H9 (cell line): ENCODE measurements at regions not wholly inside any gene's neighbourhood (a gene's known extent, or its start where the extent isn't known, plus 50 kb on each side); places are given as distances from the start of the nearest gene placed in this dataset.

Source experiments
- DNase-seq: peaks from one replicate; pipeline ENCODE4 v3.0.0-alpha.2; 2017
- H2AFZ ChIP-seq: one replicate; pipeline ENCODE4 v1.6.1; 2013; ENCODE audit warnings: mild to moderate bottlenecking, low read length, control low read depth, moderate library complexity
- H2AK5ac ChIP-seq: 2 replicates; pipeline ENCODE4 v1.6.1; 2013; ENCODE audit warnings: low read length, control low read depth, mixed read lengths; ENCODE audit not compliant: insufficient read length
- H2BK120ac ChIP-seq: one replicate; pipeline ENCODE4 v1.6.1; 2013; ENCODE audit warnings: low read depth, mild to moderate bottlenecking, low read length, control low read depth, inconsistent platforms; ENCODE audit not compliant: poor library complexity, severe bottlenecking
- H2BK12ac ChIP-seq: 2 replicates; pipeline ENCODE4 v1.6.1; 2013; ENCODE audit warnings: low read length, control low read depth, mixed read lengths, low read depth; ENCODE audit not compliant: insufficient read length
- H2BK15ac ChIP-seq: 2 replicates; pipeline ENCODE4 v1.6.1; 2013; ENCODE audit warnings: low read depth, low read length, control low read depth
- H2BK20ac ChIP-seq: one replicate; pipeline ENCODE4 v1.6.1; 2013; ENCODE audit warnings: low read depth, mild to moderate bottlenecking, low read length, control low read depth, inconsistent platforms; ENCODE audit not compliant: poor library complexity, severe bottlenecking
- H2BK5ac ChIP-seq: 2 replicates; pipeline ENCODE4 v1.6.1; 2013; ENCODE audit warnings: low read length, control low read depth, mixed read lengths; ENCODE audit not compliant: insufficient read length
- H3K14ac ChIP-seq: 2 replicates; pipeline ENCODE4 v1.6.1; 2013; ENCODE audit warnings: low read length, control low read depth; ENCODE audit not compliant: insufficient read depth
- H3K18ac ChIP-seq: 2 replicates; pipeline ENCODE4 v1.6.1; 2013; ENCODE audit warnings: low read depth, mild to moderate bottlenecking, mixed read lengths, low read length, control low read depth; ENCODE audit not compliant: insufficient read length
- H3K23ac ChIP-seq: 2 replicates; pipeline ENCODE4 v1.6.1; 2013; ENCODE audit warnings: low read length, control low read depth, mixed read lengths, low read depth; ENCODE audit not compliant: insufficient read length
- H3K23me2 ChIP-seq: 2 replicates; pipeline ENCODE4 v1.6.1; 2013; ENCODE audit warnings: low read depth, mild to moderate bottlenecking, mixed read lengths, low read length, control low read depth; ENCODE audit not compliant: insufficient read length, poor library complexity, severe bottlenecking
- H3K27ac ChIP-seq: 2 replicates; pipeline ENCODE4 v1.5.1; 2013; ENCODE audit warnings: low read length, control low read depth, mixed read lengths, low read depth; ENCODE audit not compliant: insufficient read length
- H3K27me3 ChIP-seq: 2 replicates; pipeline ENCODE4 v1.6.1; 2013; ENCODE audit warnings: low read length, control low read depth, inconsistent platforms; ENCODE audit not compliant: insufficient read depth
- H3K4ac ChIP-seq: 2 replicates; pipeline ENCODE4 v1.6.1; 2013; ENCODE audit warnings: low read depth, mild to moderate bottlenecking, control low read depth, inconsistent platforms, low read length, moderate library complexity
- H3K4me1 ChIP-seq: 2 replicates; pipeline ENCODE4 v1.6.1; 2013; ENCODE audit warnings: low read length, control low read depth, inconsistent platforms; ENCODE audit not compliant: insufficient read depth
- H3K4me2 ChIP-seq: 2 replicates; pipeline ENCODE4 v1.6.1; 2013; ENCODE audit warnings: low read length, control low read depth, mixed read lengths; ENCODE audit not compliant: insufficient read length, insufficient read depth
- H3K56ac ChIP-seq: 2 replicates; pipeline ENCODE4 v1.6.1; 2013; ENCODE audit warnings: low read depth, mild to moderate bottlenecking, mixed read lengths, low read length, control low read depth; ENCODE audit not compliant: insufficient read length
- H3K79me1 ChIP-seq: 2 replicates; pipeline ENCODE4 v1.6.1; 2013; ENCODE audit warnings: low read depth, mild to moderate bottlenecking, moderate library complexity, low read length, control low read depth, inconsistent platforms; ENCODE audit not compliant: insufficient read depth, poor library complexity, severe bottlenecking
- H3K79me2 ChIP-seq: 2 replicates; pipeline ENCODE4 v1.6.1; 2013; ENCODE audit warnings: low read length, control low read depth, inconsistent platforms; ENCODE audit not compliant: insufficient read depth
- H3K9ac ChIP-seq: 2 replicates; pipeline ENCODE4 v1.6.1; 2013; ENCODE audit warnings: low read length, control low read depth, mixed read lengths; ENCODE audit not compliant: insufficient read length; ENCODE audit errors: extremely low read depth
- H3K9me3 ChIP-seq: one replicate; pipeline ENCODE4 v1.6.1; 2013; ENCODE audit warnings: low read depth, low read length, inconsistent platforms; ENCODE audit not compliant: control insufficient read depth
- H3T11ph ChIP-seq: one replicate; pipeline ENCODE4 v1.6.1; 2013; ENCODE audit warnings: mild to moderate bottlenecking, low read length, control low read depth, inconsistent platforms
- H4K20me1 ChIP-seq: one replicate; pipeline ENCODE4 v1.6.1; 2013; ENCODE audit not compliant: control insufficient read depth, insufficient read length, insufficient read depth
- H4K5ac ChIP-seq: 2 replicates; pipeline ENCODE4 v1.6.1; 2013; ENCODE audit warnings: low read depth, mild to moderate bottlenecking, mixed read lengths, low read length, control low read depth; ENCODE audit not compliant: insufficient read length
- H4K8ac ChIP-seq: replicated peaks from 2 replicates; pipeline ENCODE4 v1.6.1; 2013; ENCODE audit warnings: low read length, control low read depth, mixed read lengths, low read depth; ENCODE audit not compliant: insufficient read length
- H4K91ac ChIP-seq: 2 replicates; pipeline ENCODE4 v1.6.1; 2013; ENCODE audit warnings: low read depth, mild to moderate bottlenecking, moderate library complexity, mixed read lengths, low read length, control low read depth; ENCODE audit not compliant: insufficient read length
- H3K27ac Mint-ChIP-seq, 3 experiments: 2 replicates in 2 of 3; 3 replicates in 1 of 3; pipeline ENCODE4 v1.8.0; 2020 to 2021; ENCODE audit warnings: mixed read lengths in 3 of 3, mild to moderate bottlenecking in 1 of 3, moderate library complexity in 1 of 3
- H3K27me3 Mint-ChIP-seq: 2 replicates; pipeline ENCODE4 v1.8.0; 2021; ENCODE audit warnings: low read depth, mild to moderate bottlenecking, moderate library complexity, mixed read lengths
- H3K36me3 Mint-ChIP-seq, 3 experiments: 2 replicates in 2 of 3; 3 replicates in 1 of 3; pipeline ENCODE4 v1.8.0; 2020 to 2021; ENCODE audit warnings: low read depth in 3 of 3, mixed read lengths in 3 of 3; ENCODE audit not compliant: insufficient read depth in 1 of 3
- H3K4me1 Mint-ChIP-seq, 2 experiments: 2 replicates each; pipeline ENCODE4 v1.8.0; 2020; ENCODE audit warnings: mixed read lengths in 2 of 2
- H3K4me3 Mint-ChIP-seq, 2 experiments: 2 replicates in 1 of 2; 3 replicates in 1 of 2; pipeline ENCODE4 v1.8.0; 2020 to 2021; ENCODE audit warnings: mild to moderate bottlenecking in 2 of 2, mixed read lengths in 2 of 2, moderate library complexity in 1 of 2
- H3K9me3 Mint-ChIP-seq, 2 experiments: 2 replicates in 1 of 2; 3 replicates in 1 of 2; pipeline ENCODE4 v1.8.0; 2020; ENCODE audit warnings: mild to moderate bottlenecking in 2 of 2, mixed read lengths in 2 of 2, moderate library complexity in 1 of 2
- WGBS: extraction: QIAGEN DNeasy Blood & Tissue Kit; methylation state at CpG from one replicate; pipeline ENCODE4 v1.1.7; 2013; ENCODE audit warnings: missing lambda C conversion rate, low lambda C conversion rate, mixed read lengths; ENCODE audit not compliant: insufficient read length; ENCODE audit errors: extremely low coverage; 5-methylcytosine and 5-hydroxymethylcytosine counted together
- TF ChIP-seq, protein P1 (sequence below): fragments of 200-600 bp; sonication (generic); conservative IDR thresholded peaks from 3 replicates; pipeline ENCODE4 v1.8.0; 2021; ENCODE audit warnings: antibody characterized with exemption, mild to moderate bottlenecking

DNA sequence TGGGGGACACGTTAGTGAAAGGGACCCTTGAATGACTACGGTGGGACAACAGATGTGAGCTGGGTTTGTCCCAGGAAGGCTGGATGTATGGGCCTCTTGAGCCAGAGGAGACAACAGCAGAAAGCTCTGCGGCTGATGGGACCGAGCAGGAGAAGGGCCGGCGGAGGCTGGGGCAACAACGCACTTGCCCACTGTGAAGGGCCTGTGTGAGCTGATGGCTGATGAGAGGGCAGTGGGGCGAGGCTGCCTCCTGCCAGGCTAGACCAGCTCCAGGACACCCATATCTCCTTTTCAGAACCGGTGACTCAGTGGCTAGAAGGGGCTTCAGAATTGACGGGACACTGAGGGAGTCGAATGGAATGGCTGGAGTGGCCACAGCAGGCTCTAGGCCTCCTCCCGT, 250.1 kb downstream of the SEC14L1 start:
- no peak overlapping the region for H2BK120ac ChIP-seq
- no peaks in the 10 kb centered on the region for H4K20me1 ChIP-seq
- H3K23me2 ChIP-seq, result peaks cover 4% of the 10 kb centered on the region
- peak overlapping the region in 1 of 2 experiments; percentile 13; a peak in 2 of 5 replicates for H3K4me3 Mint-ChIP-seq
- no peak overlapping the region for H2BK20ac ChIP-seq
- H3K27me3 Mint-ChIP-seq, result no peaks in the 10 kb centered on the region
- no peak overlapping the region for H4K91ac ChIP-seq
- H3K4me1 Mint-ChIP-seq, result peaks cover 71 to 84% of the 10 kb centered on the region in 2 experiments
- H3K4me1 ChIP-seq, result peaks cover 13% of the 10 kb centered on the region; the same call in 1 of the 2 replicates
- TF ChIP-seq, protein P1, sequence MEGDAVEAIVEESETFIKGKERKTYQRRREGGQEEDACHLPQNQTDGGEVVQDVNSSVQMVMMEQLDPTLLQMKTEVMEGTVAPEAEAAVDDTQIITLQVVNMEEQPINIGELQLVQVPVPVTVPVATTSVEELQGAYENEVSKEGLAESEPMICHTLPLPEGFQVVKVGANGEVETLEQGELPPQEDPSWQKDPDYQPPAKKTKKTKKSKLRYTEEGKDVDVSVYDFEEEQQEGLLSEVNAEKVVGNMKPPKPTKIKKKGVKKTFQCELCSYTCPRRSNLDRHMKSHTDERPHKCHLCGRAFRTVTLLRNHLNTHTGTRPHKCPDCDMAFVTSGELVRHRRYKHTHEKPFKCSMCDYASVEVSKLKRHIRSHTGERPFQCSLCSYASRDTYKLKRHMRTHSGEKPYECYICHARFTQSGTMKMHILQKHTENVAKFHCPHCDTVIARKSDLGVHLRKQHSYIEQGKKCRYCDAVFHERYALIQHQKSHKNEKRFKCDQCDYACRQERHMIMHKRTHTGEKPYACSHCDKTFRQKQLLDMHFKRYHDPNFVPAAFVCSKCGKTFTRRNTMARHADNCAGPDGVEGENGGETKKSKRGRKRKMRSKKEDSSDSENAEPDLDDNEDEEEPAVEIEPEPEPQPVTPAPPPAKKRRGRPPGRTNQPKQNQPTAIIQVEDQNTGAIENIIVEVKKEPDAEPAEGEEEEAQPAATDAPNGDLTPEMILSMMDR, result no peak
- no CpG with 5 or more reads among the region's 12 CpGs for WGBS
- no peak overlapping the region for H3K4me2 ChIP-seq
- H3K23ac ChIP-seq, result no peak overlapping the region
- no peak for DNase-seq
- no peak overlapping the region for H3K18ac ChIP-seq
- no peak overlapping the region for H3K4ac ChIP-seq
- H3K9me3 ChIP-seq, result no peaks in the 10 kb centered on the region
- H3K79me1 ChIP-seq, result peaks cover 12% of the 10 kb centered on the region
- H2AFZ ChIP-seq, result no peak overlapping the region
- H4K5ac ChIP-seq, result no peak overlapping the region
- H3K27me3 ChIP-seq, result no peaks in the 10 kb centered on the region
- no peak overlapping the region for H2AK5ac ChIP-seq
- H2BK12ac ChIP-seq, result no peak overlapping the region
- H3K79me2 ChIP-seq, result peaks cover 13% of the 10 kb centered on the region; the same call in 1 of the 2 replicates
- H3K9ac ChIP-seq, result no peak overlapping the region
- H3K27ac Mint-ChIP-seq, result peak overlapping the region; percentile 57 to 96 (median 89); a peak in 6 of 7 replicates
- H3K36me3 Mint-ChIP-seq, result peaks cover 0 to 5% (median 3%) of the 10 kb centered on the region in 3 experiments; a peak in 2 of 7 replicates
- no peak overlapping the region for H4K8ac ChIP-seq
- H2BK5ac ChIP-seq, result no peak overlapping the region
- no peak overlapping the region for H3K27ac ChIP-seq
- no peak overlapping the region for H2BK15ac ChIP-seq
- H3T11ph ChIP-seq, result no peak overlapping the region
- no peak overlapping the region for H3K56ac ChIP-seq
- H3K9me3 Mint-ChIP-seq, result no peaks in the 10 kb centered on the region
- H3K14ac ChIP-seq, result peak overlapping the region; percentile 59
